Large intestine (tissue), 3 donors: ENCODE measurements at regions not wholly inside any gene's neighbourhood (a gene's known extent, or its start where the extent isn't known, plus 50 kb on each side); places are given as distances from the start of the nearest gene placed in this dataset.

Source experiments
- DNase-seq, 2 donors: peaks; one replicate each; pipeline versions ENCODE4 v3.0.0 to v3.0.0-alpha.2; 2013
- H3K27ac ChIP-seq: one replicate; pipeline ENCODE4 v1.5.1; 2013; ENCODE audit warnings: low read length
- H3K27me3 ChIP-seq: 2 replicates; pipeline ENCODE4 v1.6.1; 2013; ENCODE audit warnings: low read length; ENCODE audit not compliant: control insufficient read depth, insufficient read depth
- H3K36me3 ChIP-seq: 2 replicates; pipeline ENCODE4 v1.6.1; 2013; ENCODE audit warnings: low read length; ENCODE audit not compliant: control insufficient read depth, insufficient read depth
- H3K4me1 ChIP-seq: one replicate; pipeline ENCODE4 v1.6.1; 2013; ENCODE audit warnings: low read length; ENCODE audit not compliant: control insufficient read depth, insufficient read depth
- H3K4me3 ChIP-seq: one replicate; pipeline ENCODE4 v1.5.1; 2013; ENCODE audit warnings: low read length
- H3K9me3 ChIP-seq: one replicate; pipeline ENCODE4 v1.6.1; 2013; ENCODE audit warnings: mild to moderate bottlenecking, low read depth, low read length, moderate library complexity; ENCODE audit not compliant: control insufficient read depth
- WGBS: methylation state at CpG from one replicate; pipeline ENCODE4 v1.1.5; 2013; ENCODE audit warnings: low lambda C conversion rate; ENCODE audit not compliant: insufficient coverage; 5-methylcytosine and 5-hydroxymethylcytosine counted together

GRCh38 chr4:163857903-163858302 is 363.4 kb downstream of the TMA16 start:
- Histone ChIP-seq H3K36me3 (no peaks in the 10 kb centered on the region), H3K4me3 (no peak overlapping the region), H3K27me3 (no peaks in the 10 kb centered on the region), H3K27ac (no peak overlapping the region), H3K4me1 (no peaks in the 10 kb centered on the region), H3K9me3 (no peaks in the 10 kb centered on the region)
- DNase-seq: no peak
- 20% methylated on average over 1 of the region's 3 CpGs for WGBS

GRCh38 chr4:163858515-163858914 is 364.0 kb downstream of the TMA16 start:
- Histone ChIP-seq H3K4me1 (no peaks in the 10 kb centered on the region), H3K36me3 (no peaks in the 10 kb centered on the region), H3K9me3 (no peaks in the 10 kb centered on the region), H3K27ac (no peak overlapping the region), H3K4me3 (no peak overlapping the region), H3K27me3 (no peaks in the 10 kb centered on the region)
- DNase-seq: no peak
- WGBS: 67% methylated on average over 1 of the region's 3 CpGs

DNA sequence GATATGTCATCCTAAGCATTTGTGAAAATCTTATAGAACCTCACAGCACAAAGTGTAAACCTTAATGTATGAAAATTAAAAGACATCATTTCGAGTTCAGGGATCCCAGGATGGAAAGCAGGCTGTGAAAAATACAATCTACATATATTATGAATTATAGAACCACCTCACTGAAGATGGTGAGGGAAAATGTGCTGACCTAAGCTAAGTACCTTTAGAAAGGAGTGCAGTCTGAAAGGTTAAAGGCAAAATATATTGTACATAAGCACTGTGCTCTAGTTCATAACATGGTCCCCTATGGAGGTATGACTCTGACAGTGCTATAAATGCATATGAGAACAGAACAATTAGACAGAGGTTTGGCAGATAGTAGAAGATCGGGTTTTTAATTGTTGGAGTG is 368.6 kb downstream of the TMA16 start:
- H3K4me3 ChIP-seq: no peak overlapping the region
- H3K27ac ChIP-seq: no peak overlapping the region
- H3K9me3 ChIP-seq: no peaks in the 10 kb centered on the region
- 81% methylated on average over 2 of the region's 2 CpGs for WGBS
- no peak for DNase-seq
- no peaks in the 10 kb centered on the region for H3K4me1 ChIP-seq
- H3K27me3 ChIP-seq: no peaks in the 10 kb centered on the region
- H3K36me3 ChIP-seq: no peaks in the 10 kb centered on the region

- whole genome bisulfite sequencing: 88% methylated on average over 1 of the region's 1 CpG
- Histone ChIP-seq H3K4me1 (no peaks in the 10 kb centered on the region), H3K9me3 (no peaks in the 10 kb centered on the region), H3K36me3 (no peaks in the 10 kb centered on the region), H3K27ac (no peak overlapping the region), H3K27me3 (no peaks in the 10 kb centered on the region), H3K4me3 (no peak overlapping the region)
- DNase-seq: no peak
Observed at GRCh38 chr4:163865010-163865409, 370.5 kb downstream of the TMA16 start.

DNA sequence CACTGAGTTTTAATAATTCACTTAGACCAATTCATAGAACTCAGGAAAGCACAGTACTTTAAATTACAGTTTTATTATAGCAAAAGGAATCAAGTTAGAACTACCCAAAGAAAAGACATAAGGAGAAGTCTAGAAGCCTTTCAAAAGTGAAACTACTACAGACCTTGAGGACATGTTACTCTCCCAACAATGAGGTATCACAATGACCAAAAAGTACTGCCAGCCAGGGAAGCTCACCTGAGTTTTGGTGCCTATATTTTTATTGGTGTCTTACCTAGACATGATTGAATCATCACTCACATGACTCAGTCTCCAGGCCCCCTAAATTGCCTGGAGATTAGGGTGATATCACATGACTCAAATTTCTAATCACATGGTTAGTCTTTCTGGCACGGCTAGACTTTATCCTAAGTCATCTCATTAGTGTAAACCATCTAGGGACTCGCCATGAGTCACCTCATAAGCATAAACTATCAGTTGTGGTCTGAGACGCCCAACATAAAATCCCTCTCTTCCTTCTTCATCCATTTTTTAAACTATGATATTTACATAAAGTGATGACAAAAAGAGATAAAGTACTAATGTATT is 372.3 kb downstream of the TMA16 start:
- H3K4me1 ChIP-seq: no peaks in the 10 kb centered on the region
- H3K4me3 ChIP-seq: no peak overlapping the region
- no peaks in the 10 kb centered on the region for H3K36me3 ChIP-seq
- 69% methylated on average over 3 of the region's 3 CpGs for WGBS
- no peak overlapping the region for H3K27ac ChIP-seq
- H3K27me3 ChIP-seq: no peaks in the 10 kb centered on the region
- DNase-seq: no peak
- H3K9me3 ChIP-seq: no peaks in the 10 kb centered on the region

DNA sequence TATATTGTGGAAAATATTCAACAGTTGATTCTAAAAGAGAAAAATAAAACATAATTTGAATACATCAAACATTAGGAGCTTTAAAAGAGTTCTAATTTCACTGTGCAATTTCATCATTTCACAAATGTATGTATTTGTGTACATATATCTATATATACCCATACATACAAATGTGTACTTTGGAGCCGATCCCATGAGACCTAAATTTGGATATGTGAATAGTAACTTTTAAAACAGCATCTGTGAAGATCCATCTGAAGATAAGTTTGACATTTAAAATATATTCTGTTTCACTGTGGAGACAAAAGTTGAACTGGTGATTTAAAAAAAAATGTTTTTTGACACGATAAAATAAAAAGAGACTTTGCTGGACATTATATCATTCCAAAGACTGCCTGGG is 374.0 kb downstream of the TMA16 start:
- Histone ChIP-seq H3K4me3 (no peak overlapping the region), H3K4me1 (no peaks in the 10 kb centered on the region), H3K27ac (no peak overlapping the region), H3K27me3 (no peaks in the 10 kb centered on the region), H3K9me3 (no peaks in the 10 kb centered on the region), H3K36me3 (no peaks in the 10 kb centered on the region)
- WGBS: 93% methylated on average over 2 of the region's 2 CpGs
- no peak for DNase-seq

DNA sequence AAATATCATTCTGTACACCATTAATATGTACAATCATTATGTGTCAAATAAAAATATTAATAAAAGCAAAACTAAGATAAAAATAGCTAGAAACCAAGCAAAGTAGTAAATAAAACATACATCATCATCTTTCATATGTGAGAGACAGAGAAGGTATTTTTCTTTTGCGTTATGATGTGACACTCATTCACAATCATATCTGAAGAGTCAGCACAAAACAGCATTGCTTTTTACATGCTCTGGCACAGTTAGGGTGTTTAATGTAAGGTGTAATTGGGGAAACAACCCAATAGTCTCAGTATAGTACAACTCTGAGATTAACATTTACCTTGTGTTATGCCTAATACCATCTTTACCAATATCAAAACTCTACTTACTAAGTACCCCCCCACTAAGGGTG is 376.6 kb downstream of the TMA16 start:
- Histone ChIP-seq H3K4me3 (no peak overlapping the region), H3K27ac (no peak overlapping the region), H3K9me3 (no peaks in the 10 kb centered on the region), H3K27me3 (no peaks in the 10 kb centered on the region), H3K36me3 (no peaks in the 10 kb centered on the region), H3K4me1 (no peaks in the 10 kb centered on the region)
- DNase-seq: no peak
- WGBS: 100% methylated on average over 1 of the region's 1 CpG

DNA sequence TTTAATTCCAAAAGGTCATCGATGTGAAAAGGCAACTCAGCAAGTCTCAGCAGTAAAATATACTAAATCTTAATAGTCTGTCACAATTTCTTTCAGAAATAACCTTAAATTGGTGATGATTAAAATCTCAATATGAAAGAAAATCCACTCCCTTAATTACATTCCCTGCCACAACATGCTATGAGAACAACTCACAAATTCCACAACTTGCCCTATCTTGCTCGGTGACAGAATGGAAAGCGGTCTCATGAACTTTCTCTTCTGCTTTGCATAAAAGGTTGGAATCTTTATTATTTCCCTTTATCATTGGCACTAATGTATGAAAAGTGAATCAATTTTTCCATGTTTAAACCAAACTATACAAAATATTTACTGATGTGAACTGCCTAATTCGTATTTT is 380.8 kb downstream of the TMA16 start:
- H3K4me3 ChIP-seq: no peak overlapping the region
- no peak for DNase-seq
- H3K4me1 ChIP-seq: no peaks in the 10 kb centered on the region
- H3K27ac ChIP-seq: no peak overlapping the region
- 90% methylated on average over 2 of the region's 4 CpGs for WGBS
- no peaks in the 10 kb centered on the region for H3K27me3 ChIP-seq
- H3K36me3 ChIP-seq: no peaks in the 10 kb centered on the region
- H3K9me3 ChIP-seq: no peaks in the 10 kb centered on the region

DNA sequence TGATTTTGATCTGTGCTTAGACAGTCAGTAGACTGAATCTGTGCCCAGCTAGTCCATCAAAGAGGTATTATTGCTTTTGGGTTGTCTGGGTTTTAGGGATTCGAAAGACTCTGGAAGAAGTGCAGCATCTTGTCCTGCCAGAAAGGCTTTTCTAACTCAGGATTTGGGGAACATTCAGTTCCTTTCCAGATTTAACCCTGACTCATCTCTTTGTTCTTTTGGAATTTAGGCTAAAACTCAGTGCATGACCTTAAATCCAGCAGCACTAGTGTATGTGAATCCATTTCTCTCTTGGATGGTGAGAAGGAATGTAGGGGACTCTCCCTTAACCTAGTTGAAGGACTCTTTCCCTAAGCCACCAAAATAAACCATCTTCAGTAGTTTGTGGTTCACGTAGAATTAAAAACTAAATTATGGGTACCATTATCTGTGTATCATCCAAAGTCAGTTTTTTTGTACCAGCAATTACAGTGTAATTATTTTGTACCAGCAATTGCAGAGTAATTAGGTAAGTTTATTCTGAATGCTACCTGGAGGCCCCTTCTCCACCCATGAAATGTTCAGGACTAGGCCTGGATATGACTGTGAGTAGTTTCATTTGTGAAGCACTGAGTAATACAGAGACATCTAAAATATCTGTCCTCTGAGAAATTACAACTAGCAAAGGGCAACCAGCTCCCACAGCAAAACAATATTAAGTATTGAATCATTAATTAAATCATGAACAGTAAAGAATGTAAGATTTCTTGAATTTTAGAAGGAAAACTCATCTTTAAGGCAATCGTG is 384.0 kb downstream of the TMA16 start:
- no peaks in the 10 kb centered on the region for H3K27me3 ChIP-seq
- no peak for DNase-seq
- no peaks in the 10 kb centered on the region for H3K36me3 ChIP-seq
- H3K27ac ChIP-seq: no peak overlapping the region
- no peak overlapping the region for H3K4me3 ChIP-seq
- WGBS: 100% methylated on average over 1 of the region's 3 CpGs
- H3K9me3 ChIP-seq: no peaks in the 10 kb centered on the region
- H3K4me1 ChIP-seq: no peaks in the 10 kb centered on the region

- Histone ChIP-seq H3K4me1 (no peaks in the 10 kb centered on the region), H3K27ac (no peak overlapping the region), H3K4me3 (no peak overlapping the region), H3K36me3 (no peaks in the 10 kb centered on the region), H3K27me3 (no peaks in the 10 kb centered on the region), H3K9me3 (no peaks in the 10 kb centered on the region)
- no peak for DNase-seq
Observed at GRCh38 chr4:163892417-163892816, 397.9 kb downstream of the TMA16 start.
